Activated naive CD4-positive, alpha-beta T cell treated with anti-CD3 and anti-CD28 coated beads, Interleukin-2, amount 50 U/mL, for 24 hours (primary cell): ENCODE measurements at regions not wholly inside any gene's neighbourhood (a gene's known extent, or its start where the extent isn't known, plus 50 kb on each side); places are given as distances from the start of the nearest gene placed in this dataset.
"Not testable (repeated sequence)": the region's sequence is repeated elsewhere in the genome, so short reads cannot be mapped to it uniquely, and the experiment has no call there.

Experiments
- H3K27ac Mint-ChIP-seq: one replicate; pipeline ENCODE4 v1.8.0; 2021; ENCODE audit warnings: mild to moderate bottlenecking, mixed read lengths
- H3K27me3 Mint-ChIP-seq: one replicate; pipeline ENCODE4 v1.8.0; 2021; ENCODE audit warnings: mixed read lengths
- H3K36me3 Mint-ChIP-seq: one replicate; pipeline ENCODE4 v1.8.0; 2021; ENCODE audit warnings: mixed read lengths
- H3K4me1 Mint-ChIP-seq: one replicate; pipeline ENCODE4 v1.8.0; 2021; ENCODE audit warnings: mixed read lengths
- H3K4me3 Mint-ChIP-seq: one replicate; pipeline ENCODE4 v1.8.0; 2021; ENCODE audit warnings: mild to moderate bottlenecking, mixed read lengths
- H3K9me3 Mint-ChIP-seq: one replicate; pipeline ENCODE4 v1.8.0; 2021; ENCODE audit warnings: mixed read lengths

DNA sequence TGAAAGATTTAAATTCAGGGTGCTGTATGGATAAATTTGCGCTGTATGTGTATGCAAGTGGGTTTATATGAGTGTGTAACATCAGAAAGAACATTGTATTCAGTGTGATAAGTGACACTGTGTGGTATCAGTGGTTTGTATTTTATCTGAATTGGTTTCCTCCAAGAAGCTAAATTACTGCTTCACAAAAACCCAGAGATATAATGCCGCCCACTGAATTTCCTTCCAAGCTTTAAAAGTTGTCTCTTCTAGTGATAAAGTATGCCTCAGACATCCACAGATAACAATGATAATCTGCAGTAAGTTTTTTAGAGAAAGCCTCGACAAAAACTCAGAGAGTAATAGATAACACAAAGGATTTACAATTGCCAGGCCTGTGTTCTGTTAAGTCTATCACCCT is 710.6 kb upstream of the HS3ST1 start:
- H3K27ac Mint-ChIP-seq, result no peak overlapping the region
- no peaks in the 10 kb centered on the region for H3K27me3 Mint-ChIP-seq
- no peak overlapping the region for H3K4me3 Mint-ChIP-seq
- H3K9me3 Mint-ChIP-seq, result peaks cover 14% of the 10 kb centered on the region
- no peaks in the 10 kb centered on the region for H3K4me1 Mint-ChIP-seq
- no peaks in the 10 kb centered on the region for H3K36me3 Mint-ChIP-seq

DNA sequence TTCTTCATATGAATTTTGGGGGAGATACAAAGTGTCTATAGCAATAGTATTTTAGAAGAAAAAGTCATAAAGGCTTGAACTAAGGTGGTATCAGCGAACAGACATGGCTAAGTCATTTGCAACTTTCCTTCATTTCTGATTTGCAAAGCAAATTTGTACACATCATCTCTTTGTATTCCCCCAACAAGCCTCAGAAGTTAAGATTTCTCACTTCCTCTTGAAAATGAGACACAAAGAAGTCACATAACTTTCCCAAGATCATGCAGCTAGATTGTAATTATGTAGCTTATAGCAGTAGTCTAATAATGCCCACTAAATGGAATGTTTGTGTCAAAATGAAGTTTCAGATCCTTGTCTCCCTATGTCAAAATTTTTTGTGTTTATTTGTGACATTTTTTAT is 709.8 kb upstream of the HS3ST1 start:
- Mint-ChIP-seq H3K4me3 (no peak overlapping the region), H3K9me3 (peaks cover 11% of the 10 kb centered on the region), H3K27ac (no peak overlapping the region), H3K36me3 (no peaks in the 10 kb centered on the region), H3K4me1 (no peaks in the 10 kb centered on the region), H3K27me3 (no peaks in the 10 kb centered on the region)

DNA sequence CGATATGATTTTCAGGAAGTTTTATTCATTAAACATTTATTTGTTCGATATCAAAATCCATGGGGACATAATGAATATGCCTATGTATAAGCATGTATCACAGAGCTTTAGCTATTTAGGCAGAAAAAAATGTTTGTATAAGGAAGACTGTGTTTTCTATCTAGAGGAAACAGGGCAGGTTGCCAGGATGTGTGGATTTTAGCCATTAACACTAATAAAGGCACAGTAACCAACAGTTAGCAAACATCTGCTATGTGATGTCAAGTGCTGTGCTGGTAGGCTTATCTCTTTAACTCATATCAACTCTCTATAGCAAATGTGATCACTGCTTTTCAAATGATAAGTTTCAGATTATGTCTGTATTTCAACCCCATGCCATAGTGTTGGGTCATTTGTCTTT is 708.9 kb upstream of the HS3ST1 start:
- H3K4me3 Mint-ChIP-seq, result no peak overlapping the region
- no peak overlapping the region for H3K27ac Mint-ChIP-seq
- H3K27me3 Mint-ChIP-seq, result no peaks in the 10 kb centered on the region
- peaks cover 11% of the 10 kb centered on the region for H3K9me3 Mint-ChIP-seq
- H3K36me3 Mint-ChIP-seq, result no peaks in the 10 kb centered on the region
- no peaks in the 10 kb centered on the region for H3K4me1 Mint-ChIP-seq

DNA sequence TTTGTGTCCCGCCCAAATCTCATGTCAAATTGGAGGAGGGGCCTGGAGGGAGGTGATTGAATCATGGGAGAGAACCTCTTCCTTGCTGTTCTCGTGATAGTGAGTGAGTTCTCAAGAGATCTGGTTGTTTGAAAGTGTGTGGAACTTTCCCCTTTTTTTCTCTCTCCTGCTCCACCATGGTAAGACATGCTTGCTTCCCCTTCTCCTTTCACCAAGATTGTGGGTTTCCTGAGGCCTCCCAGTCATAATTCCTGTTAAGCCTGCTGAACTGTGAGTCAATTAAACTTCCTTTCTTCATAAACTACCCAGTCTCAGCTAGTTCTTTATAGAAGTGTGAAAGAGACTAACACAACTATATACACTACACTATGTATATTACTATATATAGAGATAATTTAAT is 697.8 kb upstream of the HS3ST1 start:
- Mint-ChIP-seq H3K4me3 (no peak overlapping the region), H3K9me3 (peaks cover 7% of the 10 kb centered on the region), H3K36me3 (no peaks in the 10 kb centered on the region), H3K4me1 (no peaks in the 10 kb centered on the region), H3K27me3 (no peaks in the 10 kb centered on the region), H3K27ac (no peak overlapping the region)

DNA sequence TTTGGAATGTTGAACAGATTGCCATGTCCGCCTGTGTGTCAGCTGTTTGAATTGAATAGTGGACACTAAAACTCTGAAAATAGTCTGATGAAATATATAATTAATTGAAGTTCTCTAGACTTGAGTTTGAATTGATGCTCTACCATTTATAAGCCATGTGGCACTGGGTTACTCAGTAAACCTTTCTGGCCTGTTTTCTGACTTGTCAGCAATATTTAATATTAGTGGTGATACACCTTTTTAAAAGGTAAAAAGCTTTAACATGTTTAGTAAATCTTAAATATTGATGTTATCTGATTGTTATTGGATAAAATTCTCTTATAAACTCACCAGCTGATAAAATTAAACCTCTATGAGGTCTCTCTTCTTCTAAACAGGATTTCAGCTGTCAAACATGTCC is 695.4 kb upstream of the HS3ST1 start:
- Mint-ChIP-seq H3K4me1 (no peaks in the 10 kb centered on the region), H3K27me3 (no peaks in the 10 kb centered on the region), H3K27ac (no peak overlapping the region), H3K4me3 (no peak overlapping the region), H3K36me3 (no peaks in the 10 kb centered on the region), H3K9me3 (no peaks in the 10 kb centered on the region)

DNA sequence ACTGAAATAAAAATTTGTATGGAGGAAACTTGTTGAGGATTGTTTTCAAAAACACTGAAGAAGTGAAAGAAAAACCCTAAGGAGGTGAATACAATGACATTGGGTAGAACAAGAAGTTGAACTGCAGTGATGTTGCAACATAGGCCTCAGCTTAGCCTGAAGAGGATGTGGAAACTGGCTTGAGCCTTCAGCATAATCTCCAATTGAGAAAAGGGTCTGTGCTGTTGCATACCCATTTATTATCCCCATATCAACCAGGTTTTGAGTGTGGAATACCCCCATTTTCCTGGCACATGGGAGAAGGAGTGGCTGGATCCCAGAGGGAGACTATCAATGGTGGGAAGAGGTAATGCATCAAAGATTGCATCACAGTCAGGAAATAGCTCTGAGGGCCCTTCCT is 695.0 kb upstream of the HS3ST1 start:
- Mint-ChIP-seq H3K4me3 (no peak overlapping the region), H3K9me3 (no peaks in the 10 kb centered on the region), H3K27ac (no peak overlapping the region), H3K36me3 (no peaks in the 10 kb centered on the region), H3K4me1 (no peaks in the 10 kb centered on the region), H3K27me3 (no peaks in the 10 kb centered on the region)

DNA sequence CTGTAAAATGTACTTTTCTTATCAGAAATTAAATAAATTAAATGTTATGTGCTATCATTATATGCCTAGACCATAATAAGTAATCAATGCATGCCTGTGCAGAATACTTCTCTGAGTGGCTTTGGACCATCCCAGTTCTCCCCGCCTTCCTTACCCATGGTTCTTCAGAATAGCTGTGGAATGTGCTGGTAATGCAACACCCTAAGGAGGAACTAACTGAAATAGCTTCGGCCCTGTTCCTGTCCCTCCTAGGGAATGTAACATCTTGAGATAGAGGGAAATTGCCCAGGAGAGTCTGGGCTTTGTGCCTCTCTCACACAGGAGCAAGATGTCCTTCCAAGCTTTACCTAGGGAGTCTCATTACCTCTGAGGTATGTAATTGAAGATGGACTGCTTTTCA is 693.6 kb upstream of the HS3ST1 start:
- H3K36me3 Mint-ChIP-seq, result no peaks in the 10 kb centered on the region
- no peaks in the 10 kb centered on the region for H3K9me3 Mint-ChIP-seq
- H3K4me3 Mint-ChIP-seq, result no peak overlapping the region
- no peak overlapping the region for H3K27ac Mint-ChIP-seq
- H3K4me1 Mint-ChIP-seq, result no peaks in the 10 kb centered on the region
- H3K27me3 Mint-ChIP-seq, result no peaks in the 10 kb centered on the region

DNA sequence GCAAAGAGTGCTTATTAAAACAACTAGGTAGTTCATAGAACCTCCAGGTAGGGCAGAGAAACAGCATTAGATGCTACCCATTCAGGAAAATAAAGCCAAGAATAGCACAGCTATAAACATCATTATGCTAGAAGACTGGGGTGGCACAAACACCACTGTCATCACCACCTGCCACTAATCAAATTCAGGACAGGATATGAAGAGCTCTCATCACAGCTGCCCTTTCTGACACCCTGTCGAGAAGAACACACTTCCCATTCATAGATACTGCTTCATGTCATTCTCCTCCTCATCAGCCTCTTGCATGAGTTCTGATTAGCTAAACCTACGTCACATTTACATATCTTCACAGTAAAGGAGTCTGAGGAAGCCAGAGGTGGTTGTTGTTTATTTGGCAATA is 692.3 kb upstream of the HS3ST1 start:
- H3K27me3 Mint-ChIP-seq, result no peaks in the 10 kb centered on the region
- H3K4me3 Mint-ChIP-seq, result no peak overlapping the region
- no peaks in the 10 kb centered on the region for H3K4me1 Mint-ChIP-seq
- no peaks in the 10 kb centered on the region for H3K36me3 Mint-ChIP-seq
- peaks cover 7% of the 10 kb centered on the region for H3K9me3 Mint-ChIP-seq
- no peak overlapping the region for H3K27ac Mint-ChIP-seq

DNA sequence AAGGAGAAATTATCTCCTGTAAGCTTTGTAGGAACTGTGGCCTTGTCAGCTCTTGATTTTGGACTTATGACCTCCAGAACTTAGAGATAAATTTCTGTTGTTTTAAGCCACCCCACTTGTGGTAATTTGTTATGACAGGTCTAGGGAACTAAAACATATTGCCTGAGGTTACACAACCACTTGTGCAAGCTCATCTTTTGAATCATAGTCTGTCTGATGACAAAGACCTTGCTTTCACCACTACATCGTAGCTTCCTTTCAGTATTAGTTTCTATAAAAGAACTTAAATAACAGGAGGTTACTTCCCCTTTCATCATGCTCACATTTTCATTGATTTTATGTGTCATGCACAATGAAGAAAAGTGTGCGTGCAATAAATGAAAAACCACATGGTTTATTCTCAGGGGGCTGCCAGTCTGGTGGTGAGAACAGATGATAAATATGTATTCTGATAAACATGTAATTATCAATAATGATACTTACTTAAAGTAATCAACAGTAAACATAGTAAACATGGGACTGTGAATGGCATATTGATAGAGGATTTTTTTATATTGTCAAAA is 690.0 kb upstream of the HS3ST1 start:
- H3K4me3 Mint-ChIP-seq, result no peak overlapping the region
- no peaks in the 10 kb centered on the region for H3K4me1 Mint-ChIP-seq
- no peaks in the 10 kb centered on the region for H3K27me3 Mint-ChIP-seq
- H3K27ac Mint-ChIP-seq, result no peak overlapping the region
- peaks cover 7% of the 10 kb centered on the region for H3K9me3 Mint-ChIP-seq
- no peaks in the 10 kb centered on the region for H3K36me3 Mint-ChIP-seq

DNA sequence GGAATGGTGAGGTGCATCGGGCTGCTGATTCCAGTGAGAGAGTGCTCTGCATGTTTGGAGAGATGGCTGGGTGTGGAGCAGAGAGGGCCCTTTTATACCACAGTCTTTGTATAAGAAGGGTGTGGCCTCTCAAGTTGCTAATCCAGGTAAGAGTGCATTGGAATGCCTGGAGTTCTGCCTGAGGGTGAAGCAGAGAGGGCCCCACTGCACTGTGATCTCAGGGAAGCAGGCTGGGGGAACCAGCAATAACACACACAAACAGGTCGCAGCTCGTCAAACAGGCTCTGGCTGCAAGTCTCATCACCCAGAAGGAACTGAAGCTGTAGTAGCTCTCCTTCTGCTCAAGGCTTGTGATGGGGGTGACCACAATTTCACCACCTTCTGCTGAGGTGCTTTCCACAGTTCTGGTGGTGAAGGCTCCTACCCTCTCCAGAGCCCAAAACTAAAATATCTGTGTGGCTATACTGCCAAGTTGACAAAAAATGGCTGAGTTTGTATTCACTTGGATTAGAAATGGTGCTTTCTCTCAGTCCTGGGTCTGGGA is 687.4 kb upstream of the HS3ST1 start:
- H3K4me3 Mint-ChIP-seq, result no peak overlapping the region
- H3K36me3 Mint-ChIP-seq, result no peaks in the 10 kb centered on the region
- no peaks in the 10 kb centered on the region for H3K27me3 Mint-ChIP-seq
- no peak overlapping the region for H3K27ac Mint-ChIP-seq
- peaks cover 17% of the 10 kb centered on the region for H3K9me3 Mint-ChIP-seq
- no peaks in the 10 kb centered on the region for H3K4me1 Mint-ChIP-seq

DNA sequence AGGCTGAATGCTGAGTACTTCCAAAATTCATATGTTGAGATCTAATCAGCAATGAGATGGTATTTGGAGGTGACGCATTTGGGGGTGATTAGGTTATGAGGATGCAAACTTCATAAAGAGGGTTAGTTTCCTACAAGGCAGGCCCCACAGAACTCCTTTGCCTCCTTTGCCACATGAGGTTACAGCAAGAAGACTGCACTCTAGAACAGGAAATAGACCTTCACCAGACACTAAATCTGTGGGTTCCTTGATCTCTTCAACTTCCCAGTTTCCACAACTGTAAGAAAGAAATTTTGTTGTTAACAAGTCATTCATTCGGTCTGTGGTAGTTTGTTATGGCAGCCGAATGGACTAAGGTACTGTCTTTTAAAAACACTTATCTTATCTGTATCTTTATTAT is 681.9 kb upstream of the HS3ST1 start:
- peaks cover 10% of the 10 kb centered on the region for H3K9me3 Mint-ChIP-seq
- H3K4me3 Mint-ChIP-seq, result no peak overlapping the region
- H3K4me1 Mint-ChIP-seq, result no peaks in the 10 kb centered on the region
- no peaks in the 10 kb centered on the region for H3K27me3 Mint-ChIP-seq
- H3K36me3 Mint-ChIP-seq, result no peaks in the 10 kb centered on the region
- no peak overlapping the region for H3K27ac Mint-ChIP-seq

DNA sequence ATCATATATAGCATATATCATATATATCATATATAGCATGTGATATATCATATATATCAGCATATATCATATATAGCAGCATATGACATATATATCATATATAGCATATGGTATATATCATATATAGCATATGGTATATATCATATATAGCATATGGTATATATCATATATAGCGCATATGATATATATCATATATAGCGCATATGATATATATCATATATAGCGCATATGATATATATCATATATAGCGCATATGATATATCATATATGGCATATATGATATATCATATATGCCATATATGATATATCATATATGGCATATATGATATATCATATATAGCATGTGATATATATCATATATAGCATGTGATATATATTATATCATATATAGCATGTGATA is 680.4 kb upstream of the HS3ST1 start:
- not testable (repeated sequence) for H3K27ac Mint-ChIP-seq, H3K36me3 Mint-ChIP-seq, H3K4me1 Mint-ChIP-seq, H3K4me3 Mint-ChIP-seq, H3K27me3 Mint-ChIP-seq, H3K9me3 Mint-ChIP-seq

DNA sequence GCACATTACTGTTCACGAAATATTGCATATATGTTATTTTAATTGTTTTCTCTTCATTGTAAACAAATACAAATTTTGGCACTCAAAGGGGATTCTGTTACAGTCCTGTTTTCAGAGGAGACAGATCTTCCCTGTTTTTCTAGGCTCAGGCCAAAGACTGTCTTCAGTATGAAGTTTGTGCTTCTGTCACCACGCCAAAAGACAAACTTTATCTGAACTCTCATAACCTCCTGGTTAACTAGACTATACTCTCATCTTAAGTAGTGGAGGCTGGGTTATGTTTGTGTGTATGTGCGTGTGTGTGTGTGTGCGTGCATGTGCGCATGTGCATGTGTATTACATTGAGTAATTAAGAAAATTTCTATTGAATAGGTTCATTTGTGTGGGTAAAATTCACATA is 676.8 kb upstream of the HS3ST1 start:
- no peak overlapping the region for H3K4me3 Mint-ChIP-seq
- no peaks in the 10 kb centered on the region for H3K4me1 Mint-ChIP-seq
- H3K36me3 Mint-ChIP-seq, result no peaks in the 10 kb centered on the region
- H3K27me3 Mint-ChIP-seq, result no peaks in the 10 kb centered on the region
- no peaks in the 10 kb centered on the region for H3K9me3 Mint-ChIP-seq
- H3K27ac Mint-ChIP-seq, result no peak overlapping the region

DNA sequence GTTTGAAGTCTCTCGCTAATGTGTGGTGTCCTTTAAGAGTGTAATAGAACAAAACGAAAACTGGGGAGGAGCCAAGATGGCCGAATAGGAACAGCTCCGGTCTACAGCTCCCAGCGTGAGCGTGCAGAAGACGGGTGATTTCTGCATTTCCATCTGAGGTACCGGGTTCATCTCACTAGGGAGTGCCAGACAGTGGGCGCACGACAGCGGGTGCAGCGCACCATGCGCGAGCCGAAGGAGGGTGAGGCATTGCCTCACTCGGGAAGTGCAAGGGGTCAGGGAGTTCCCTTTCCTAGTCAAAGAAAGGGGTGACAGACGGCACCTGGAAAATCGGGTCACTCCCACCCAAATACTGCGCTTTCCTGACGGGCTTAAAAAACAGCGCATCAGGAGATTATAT is 661.2 kb upstream of the HS3ST1 start:
- not testable (repeated sequence) for H3K27ac Mint-ChIP-seq, H3K4me3 Mint-ChIP-seq, H3K27me3 Mint-ChIP-seq, H3K36me3 Mint-ChIP-seq, H3K9me3 Mint-ChIP-seq, H3K4me1 Mint-ChIP-seq

DNA sequence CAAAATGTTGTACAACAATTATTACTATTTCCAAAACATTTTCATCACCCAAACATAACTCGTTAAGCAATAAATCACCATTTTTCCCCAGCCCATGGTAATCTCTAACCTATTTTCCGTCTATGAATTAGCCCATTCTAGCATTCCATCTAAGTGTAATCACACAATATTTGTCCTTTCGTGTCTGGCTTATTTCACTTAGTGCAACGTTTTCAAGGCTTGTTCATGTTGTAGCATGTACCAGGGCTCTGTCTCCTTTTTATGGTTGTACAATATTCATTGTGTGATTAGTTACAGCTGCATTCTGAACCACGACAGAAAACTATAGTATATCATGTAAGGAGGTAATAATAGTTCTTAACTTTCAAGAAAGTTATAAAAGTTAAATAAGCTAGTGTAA is 656.0 kb upstream of the HS3ST1 start:
- no peaks in the 10 kb centered on the region for H3K27me3 Mint-ChIP-seq

DNA sequence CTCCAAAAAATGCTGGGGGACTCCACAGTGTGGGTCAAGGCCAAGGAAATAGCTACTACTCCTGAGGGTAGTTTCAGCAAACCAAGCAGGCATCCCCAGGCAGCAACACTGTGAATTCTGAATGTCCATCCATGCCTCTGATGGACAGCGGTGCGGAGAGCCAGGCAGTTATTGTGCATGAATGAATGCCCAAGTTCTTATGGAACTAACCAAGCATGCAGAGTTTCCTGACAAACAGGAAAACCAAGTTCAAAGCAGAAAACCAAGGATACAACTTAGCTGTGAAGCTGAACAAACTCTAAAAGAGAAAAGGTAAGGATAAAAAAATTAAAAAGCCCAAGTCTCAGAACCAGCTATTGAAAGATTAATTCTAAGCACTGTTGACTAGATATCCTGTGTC is 642.6 kb upstream of the HS3ST1 start:
- Mint-ChIP-seq H3K36me3 (no peaks in the 10 kb centered on the region), H3K27ac (no peak overlapping the region), H3K27me3 (no peaks in the 10 kb centered on the region), H3K9me3 (no peaks in the 10 kb centered on the region), H3K4me1 (no peaks in the 10 kb centered on the region), H3K4me3 (no peak overlapping the region)

More for the DNA sequence above, 656.0 kb upstream of the HS3ST1 start:
- no peak overlapping the region for H3K27ac Mint-ChIP-seq
- no peak overlapping the region for H3K4me3 Mint-ChIP-seq
- H3K9me3 Mint-ChIP-seq, result peaks cover 9% of the 10 kb centered on the region
- H3K36me3 Mint-ChIP-seq, result no peaks in the 10 kb centered on the region
- H3K4me1 Mint-ChIP-seq, result no peaks in the 10 kb centered on the region

DNA sequence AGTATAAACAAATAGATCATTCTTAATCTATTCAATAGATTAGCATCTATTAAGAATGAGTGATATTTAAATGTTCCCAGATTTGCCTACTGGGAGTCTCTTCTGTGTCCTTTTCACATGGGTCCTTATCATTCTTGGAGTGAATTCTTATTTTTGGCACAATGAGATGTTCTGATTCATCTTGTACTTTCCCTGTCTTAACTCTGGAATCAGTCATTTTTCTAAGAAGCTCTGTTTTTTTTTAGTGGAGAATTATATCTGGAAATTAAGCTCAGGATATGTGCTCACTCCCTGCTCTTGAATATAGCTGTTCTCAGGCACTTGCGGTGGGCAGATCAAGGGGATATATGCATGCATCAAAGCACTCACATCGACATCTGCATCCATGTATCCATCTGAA is 625.3 kb upstream of the HS3ST1 start:
- Mint-ChIP-seq H3K27me3 (no peaks in the 10 kb centered on the region), H3K4me3 (no peak overlapping the region), H3K4me1 (no peaks in the 10 kb centered on the region), H3K9me3 (peaks cover 14% of the 10 kb centered on the region), H3K36me3 (no peaks in the 10 kb centered on the region), H3K27ac (no peak overlapping the region)
